HG03521 (cell line): ENCODE measurements at regions not wholly inside any gene's neighbourhood (a gene's known extent, or its start where the extent isn't known, plus 50 kb on each side); places are given as distances from the start of the nearest gene placed in this dataset.

Experiments used
- ATAC-seq: cut with Tn5 transposase; IDR thresholded peaks from one replicate; pipeline ENCODE4 v1.9.1; 2021; ENCODE audit warnings: mild to moderate bottlenecking, moderate library complexity; ENCODE audit not compliant: unreplicated experiment

- no peak for ATAC-seq
These were observed 87.9 kb upstream of the HMCN1 start for GRCh38 chr1:185646202-185646683.

- ATAC-seq, result no peak
These were observed 88.5 kb upstream of the HMCN1 start for GRCh38 chr1:185645686-185646085.

- ATAC-seq, result no peak
These were observed 89.0 kb upstream of the HMCN1 start for GRCh38 chr1:185645162-185645640.

- ATAC-seq, result no peak
These were observed 89.7 kb upstream of the HMCN1 start for GRCh38 chr1:185644531-185644930.

GRCh38 chr1:185636848-185637247, 97.3 kb upstream of the HMCN1 start:
- ATAC-seq, result peak; percentile 100

- ATAC-seq, result no peak
These were observed 99.5 kb upstream of the HMCN1 start for GRCh38 chr1:185634704-185635103.

- ATAC-seq, result no peak
These were observed 101.3 kb upstream of the HMCN1 start for GRCh38 chr1:185632659-185633423.

- no peak for ATAC-seq
These were observed 102.3 kb upstream of the HMCN1 start for GRCh38 chr1:185631843-185632242.

GRCh38 chr1:185627761-185628501, 106.3 kb upstream of the HMCN1 start:
- no peak for ATAC-seq

GRCh38 chr1:185627171-185627570, 107.0 kb upstream of the HMCN1 start:
- no peak for ATAC-seq

- ATAC-seq, result no peak
These were observed 107.8 kb upstream of the HMCN1 start for GRCh38 chr1:185626344-185626743.

GRCh38 chr1:185610954-185611353, 123.2 kb upstream of the HMCN1 start:
- ATAC-seq, result no peak

GRCh38 chr1:185608177-185608576, 126.0 kb upstream of the HMCN1 start:
- ATAC-seq, result peak; percentile 73

- peak; percentile 38 for ATAC-seq
These were observed 131.0 kb upstream of the HMCN1 start for GRCh38 chr1:185603158-185603557.

- ATAC-seq, result peak; percentile 55
These were observed 133.0 kb upstream of the HMCN1 start for GRCh38 chr1:185601189-185601588.

- ATAC-seq, result no peak
These were observed 133.6 kb upstream of the HMCN1 start for GRCh38 chr1:185600641-185601040.

- no peak for ATAC-seq
These were observed 135.9 kb upstream of the HMCN1 start for GRCh38 chr1:185598332-185598731.

GRCh38 chr1:185595835-185596667, 138.1 kb upstream of the HMCN1 start:
- peak; percentile 77 for ATAC-seq

- ATAC-seq, result no peak
These were observed 139.3 kb upstream of the HMCN1 start for GRCh38 chr1:185594786-185595410.

- no peak for ATAC-seq
These were observed 140.9 kb upstream of the HMCN1 start for GRCh38 chr1:185593271-185593670.

- no peak for ATAC-seq
These were observed 148.4 kb upstream of the HMCN1 start for GRCh38 chr1:185585770-185586169.
